PC-3 (cell line): ENCODE measurements at regions not wholly inside any gene's neighbourhood (a gene's known extent, or its start where the extent isn't known, plus 50 kb on each side); places are given as distances from the start of the nearest gene placed in this dataset.

ENCODE experiments used
- CTCF ChIP-seq: fragments of 300-600 bp; sonication (generic); conservative IDR thresholded peaks from 2 replicates; pipeline ENCODE4 v1.5.1; 2017; ENCODE audit warnings: antibody characterized with exemption, low read depth, mild to moderate bottlenecking, low read length
- EZH2 ChIP-seq: fragments of 300-600 bp; sonication (generic); IDR thresholded peaks from one replicate; pipeline ENCODE4 v1.6.1; 2017; ENCODE audit warnings: antibody characterized with exemption, mild to moderate bottlenecking, low read length; ENCODE audit not compliant: unreplicated experiment

- TF ChIP-seq CTCF = no peak
- no peak for TF ChIP-seq EZH2
These were observed 220.7 kb upstream of the POU3F1 start for GRCh38 chr1:38267037-38268036.
